ENCODE measurements at regions not wholly inside any gene's neighbourhood (a gene's known extent, or its start where the extent isn't known, plus 50 kb on each side); places are given as distances from the start of the nearest gene placed in this dataset.

DNA sequence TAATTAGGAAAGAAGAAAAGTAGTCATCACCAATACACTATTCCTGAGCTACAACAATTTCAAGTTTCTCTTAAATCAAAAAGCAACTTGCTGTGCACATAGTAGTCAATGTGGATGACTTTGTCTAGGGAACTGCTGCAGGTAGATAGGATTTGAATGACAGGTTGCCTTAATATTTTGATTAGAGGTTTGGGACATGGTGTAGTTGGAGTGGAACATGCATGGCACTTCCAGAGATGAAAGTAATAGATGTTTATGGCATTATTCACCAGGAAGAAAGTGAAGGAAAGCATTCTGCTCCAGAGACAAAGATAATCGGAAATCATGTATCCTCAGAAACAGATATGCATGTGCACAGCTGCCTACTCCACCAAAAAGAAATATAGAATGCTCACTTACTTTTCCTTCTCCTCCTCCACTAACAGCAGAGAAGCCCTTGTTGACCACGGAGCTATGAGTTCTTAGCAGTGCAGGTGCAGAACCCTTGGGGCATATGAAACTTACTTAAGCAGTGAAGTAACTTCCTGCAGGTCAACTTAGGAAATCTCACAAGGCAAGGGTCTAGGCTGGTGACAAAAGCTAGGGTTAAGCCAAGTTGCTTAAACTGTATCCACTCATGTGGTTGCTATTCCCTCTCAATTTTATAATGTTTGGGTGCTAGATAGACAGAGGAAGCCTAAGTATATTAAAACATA is 390.8 kb downstream of the HNRNPD start:
- Histone ChIP-seq H3K4me2 (ENCODE audit: control insufficient read depth, insufficient read depth) (no peak overlapping the region), H2AFZ (ENCODE audit: control insufficient read depth, low read depth, low read length) (no peak overlapping the region), H3K9me3 (replicated peaks; ENCODE audit: control insufficient read depth, insufficient read depth, low read length) (no peaks in the 10 kb centered on the region), H3K9ac (ENCODE audit: control insufficient read depth, insufficient read depth, low read length) (no peak overlapping the region), H3K4me3 (no peak overlapping the region), H3K27me3 (replicated peaks in 1 of 2; ENCODE audit: control insufficient read depth in 2 of 2, insufficient read depth in 2 of 2, low read length in 1 of 2) (no peaks in the 10 kb centered on the region), H4K20me1 (ENCODE audit: control insufficient read depth, insufficient read depth) (no peaks in the 10 kb centered on the region), H3K4me1 (ENCODE audit: control insufficient read depth, insufficient read depth, low read length) (no peaks in the 10 kb centered on the region), H3K79me2 (ENCODE audit: control insufficient read depth, insufficient read depth, low read length) (no peaks in the 10 kb centered on the region), H3K36me3 (ENCODE audit: control insufficient read depth in 2 of 2, insufficient read depth in 2 of 2, low read length in 1 of 2) (no peaks in the 10 kb centered on the region), H3K27ac (ENCODE audit: control insufficient read depth, insufficient read depth) (no peak overlapping the region)
- DNase-seq (ENCODE audit: low read depth, low spot score) = no peak
- WGBS (ENCODE audit: insufficient coverage, insufficient replicate concordance, low lambda C conversion rate, missing lambda C conversion rate) = 0% methylated on average over 2 of the region's 2 CpGs
- ChIA-PET RAD21 (ENCODE audit: unreplicated experiment) (no interaction called here), CTCF (no interaction called here), SMC1A (ENCODE audit: uncharacterized antibody, unreplicated experiment) (no interaction called here), POLR2A (no interaction called here)
- in situ Hi-C loops (cut with MboI) = no loop called here
- no peak for ATAC-seq
- FAIRE-seq = no peak
- BruUV-seq (replicated peaks) = no TSS peak
- intact Hi-C loops (cut with micrococcal nuclease; ENCODE audit: unreplicated experiment) = no loop called here
- TF ChIP-seq BMI1 (IDR thresholded peaks at IDR 0.05; ENCODE audit: borderline replicate concordance) (no peak), RUNX3 (IDR thresholded peaks at IDR 0.05; ENCODE audit: low read length) (no peak), E2F8 (IDR thresholded peaks at IDR 0.05; ENCODE audit: low read depth, partially characterized antibody) (no peak), SREBF2 (IDR thresholded peaks at IDR 0.05; ENCODE audit: low read length) (no peak), USF2 (IDR thresholded peaks at IDR 0.05; ENCODE audit: borderline replicate concordance, low read depth, low read length) (no peak), BRCA1 (IDR thresholded peaks at IDR 0.05; ENCODE audit: low read depth, low read length) (no peak), GATAD2B (conservative IDR thresholded peaks at IDR 0.05; ENCODE audit: low read depth) (no peak), TCF3 (IDR thresholded peaks at IDR 0.05; ENCODE audit: borderline replicate concordance, insufficient read depth, low read depth, low read length) (no peak), MXI1 (IDR thresholded peaks at IDR 0.05; ENCODE audit: low read depth, low read length) (no peak), CBFB (IDR thresholded peaks at IDR 0.05; ENCODE audit: low read depth) (no peak), ZNF24 (IDR thresholded peaks at IDR 0.05) (no peak), E4F1 (IDR thresholded peaks at IDR 0.05; ENCODE audit: borderline replicate concordance, partially characterized antibody) (no peak)
- TF ChIP-seq, protein P1, sequence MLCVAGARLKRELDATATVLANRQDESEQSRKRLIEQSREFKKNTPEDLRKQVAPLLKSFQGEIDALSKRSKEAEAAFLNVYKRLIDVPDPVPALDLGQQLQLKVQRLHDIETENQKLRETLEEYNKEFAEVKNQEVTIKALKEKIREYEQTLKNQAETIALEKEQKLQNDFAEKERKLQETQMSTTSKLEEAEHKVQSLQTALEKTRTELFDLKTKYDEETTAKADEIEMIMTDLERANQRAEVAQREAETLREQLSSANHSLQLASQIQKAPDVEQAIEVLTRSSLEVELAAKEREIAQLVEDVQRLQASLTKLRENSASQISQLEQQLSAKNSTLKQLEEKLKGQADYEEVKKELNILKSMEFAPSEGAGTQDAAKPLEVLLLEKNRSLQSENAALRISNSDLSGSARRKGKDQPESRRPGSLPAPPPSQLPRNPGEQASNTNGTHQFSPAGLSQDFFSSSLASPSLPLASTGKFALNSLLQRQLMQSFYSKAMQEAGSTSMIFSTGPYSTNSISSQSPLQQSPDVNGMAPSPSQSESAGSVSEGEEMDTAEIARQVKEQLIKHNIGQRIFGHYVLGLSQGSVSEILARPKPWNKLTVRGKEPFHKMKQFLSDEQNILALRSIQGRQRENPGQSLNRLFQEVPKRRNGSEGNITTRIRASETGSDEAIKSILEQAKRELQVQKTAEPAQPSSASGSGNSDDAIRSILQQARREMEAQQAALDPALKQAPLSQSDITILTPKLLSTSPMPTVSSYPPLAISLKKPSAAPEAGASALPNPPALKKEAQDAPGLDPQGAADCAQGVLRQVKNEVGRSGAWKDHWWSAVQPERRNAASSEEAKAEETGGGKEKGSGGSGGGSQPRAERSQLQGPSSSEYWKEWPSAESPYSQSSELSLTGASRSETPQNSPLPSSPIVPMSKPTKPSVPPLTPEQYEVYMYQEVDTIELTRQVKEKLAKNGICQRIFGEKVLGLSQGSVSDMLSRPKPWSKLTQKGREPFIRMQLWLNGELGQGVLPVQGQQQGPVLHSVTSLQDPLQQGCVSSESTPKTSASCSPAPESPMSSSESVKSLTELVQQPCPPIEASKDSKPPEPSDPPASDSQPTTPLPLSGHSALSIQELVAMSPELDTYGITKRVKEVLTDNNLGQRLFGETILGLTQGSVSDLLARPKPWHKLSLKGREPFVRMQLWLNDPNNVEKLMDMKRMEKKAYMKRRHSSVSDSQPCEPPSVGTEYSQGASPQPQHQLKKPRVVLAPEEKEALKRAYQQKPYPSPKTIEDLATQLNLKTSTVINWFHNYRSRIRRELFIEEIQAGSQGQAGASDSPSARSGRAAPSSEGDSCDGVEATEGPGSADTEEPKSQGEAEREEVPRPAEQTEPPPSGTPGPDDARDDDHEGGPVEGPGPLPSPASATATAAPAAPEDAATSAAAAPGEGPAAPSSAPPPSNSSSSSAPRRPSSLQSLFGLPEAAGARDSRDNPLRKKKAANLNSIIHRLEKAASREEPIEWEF (IDR thresholded peaks at IDR 0.05; ENCODE audit: insufficient replicate concordance, low read depth, low read length) = no peak

Measured in GM12878 (cell line).